ENCODE measurements at regions not wholly inside any gene's neighbourhood (a gene's known extent, or its start where the extent isn't known, plus 50 kb on each side); places are given as distances from the start of the nearest gene placed in this dataset.
A peak's percentile ranks its signal among the peaks of the same experiment; 100 is the strongest.

DNA sequence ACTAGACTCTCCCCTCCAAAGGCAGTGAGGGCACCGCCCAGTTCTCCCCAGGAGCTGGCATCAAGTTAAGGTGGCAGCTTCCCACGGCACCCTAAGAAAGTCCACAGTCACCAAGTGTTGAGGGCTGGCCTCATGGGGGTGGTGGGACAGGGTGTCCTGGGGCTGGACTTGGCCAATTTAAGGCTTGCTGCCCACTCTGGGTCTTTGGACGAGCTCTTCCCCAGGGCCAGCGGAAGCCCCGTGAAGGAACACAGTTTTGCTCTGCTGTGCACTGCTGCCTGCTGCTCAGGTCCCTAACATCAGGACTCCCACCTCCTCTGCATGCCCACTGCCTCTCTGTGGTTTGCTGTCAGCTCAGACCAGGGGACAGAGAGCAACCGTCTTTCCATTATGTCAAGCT lies 57.3 kb upstream of the TMEM72 start:
- WGBS (ENCODE audit: extremely low coverage, insufficient coverage, insufficient read length): no CpG with 5 or more reads among the region's 6 CpGs
- no peak overlapping the region for H2AK5ac ChIP-seq (ENCODE audit: low read length)
- H3K4me1 ChIP-seq (ENCODE audit: control insufficient read depth in 1 of 2, insufficient read depth in 2 of 2, low read length in 2 of 2): no peaks in the 10 kb centered on the region
- no peak overlapping the region for H2BK12ac ChIP-seq (ENCODE audit: low read length)
- H3K23ac ChIP-seq (ENCODE audit: low read length): no peak overlapping the region
- H3K14ac ChIP-seq (ENCODE audit: low read length): no peak overlapping the region
- no peak overlapping the region for H4K12ac ChIP-seq (ENCODE audit: low read depth, low read length)
- DNase-seq: no peak
- no peak overlapping the region for H4K8ac ChIP-seq (ENCODE audit: low read depth, low read length)
- no peak overlapping the region for H2AFZ ChIP-seq (ENCODE audit: insufficient read depth, low read length, poor library complexity)
- no peak overlapping the region for H3K18ac ChIP-seq (ENCODE audit: low read length)
- no peak overlapping the region for H3K4me3 ChIP-seq (ENCODE audit: low read depth, low read length)
- no peaks in the 10 kb centered on the region for H3K27me3 ChIP-seq (ENCODE audit: insufficient read depth, low read length)
- H2BK120ac ChIP-seq (ENCODE audit: insufficient read depth, low read length, poor library complexity): no peak overlapping the region
- H2BK5ac ChIP-seq (ENCODE audit: low read depth, low read length, poor library complexity): no peak overlapping the region
- H3K9ac ChIP-seq (ENCODE audit: low read length): no peak overlapping the region
- H3K4ac ChIP-seq (ENCODE audit: low read depth, low read length): no peak overlapping the region
- no peaks in the 10 kb centered on the region for H3K79me2 ChIP-seq (ENCODE audit: control insufficient read depth, insufficient read depth, low read length, poor library complexity)
- no peaks in the 10 kb centered on the region for H3K9me3 ChIP-seq (ENCODE audit: insufficient read depth, low read depth, low read length)
- no peaks in the 10 kb centered on the region for H3K79me1 ChIP-seq (ENCODE audit: low read length)
- no peaks in the 10 kb centered on the region for H3K36me3 ChIP-seq (ENCODE audit: control insufficient read depth in 1 of 2, insufficient read depth in 2 of 2, low read length in 2 of 2)
- no peak overlapping the region for H3K27ac ChIP-seq (ENCODE audit: low read depth, low read length)
- no peak overlapping the region for H3K4me2 ChIP-seq (ENCODE audit: low read length)
- no peak overlapping the region for H4K91ac ChIP-seq (ENCODE audit: low read depth, low read length)

- Histone ChIP-seq H3K27me3 (ENCODE audit: insufficient read depth, low read length) (no peaks in the 10 kb centered on the region), H3K9me3 (ENCODE audit: insufficient read depth, low read depth, low read length) (no peaks in the 10 kb centered on the region), H3K79me2 (ENCODE audit: control insufficient read depth, insufficient read depth, low read length, poor library complexity) (no peaks in the 10 kb centered on the region), H3K79me1 (ENCODE audit: low read length) (no peaks in the 10 kb centered on the region), H3K4ac (ENCODE audit: low read depth, low read length) (no peak overlapping the region), H2AFZ (ENCODE audit: insufficient read depth, low read length, poor library complexity) (no peak overlapping the region), H3K4me1 (ENCODE audit: control insufficient read depth in 1 of 2, insufficient read depth in 2 of 2, low read length in 2 of 2) (no peaks in the 10 kb centered on the region), H3K23ac (ENCODE audit: low read length) (no peak overlapping the region), H3K9ac (ENCODE audit: low read length) (no peak overlapping the region), H3K4me3 (ENCODE audit: low read depth, low read length) (no peak overlapping the region), H3K18ac (ENCODE audit: low read length) (no peak overlapping the region), H2BK120ac (ENCODE audit: insufficient read depth, low read length, poor library complexity) (no peak overlapping the region), H3K14ac (ENCODE audit: low read length) (no peak overlapping the region), H2BK5ac (ENCODE audit: low read depth, low read length, poor library complexity) (no peak overlapping the region), H4K12ac (ENCODE audit: low read depth, low read length) (no peak overlapping the region), H3K27ac (ENCODE audit: low read depth, low read length) (no peak overlapping the region), H4K91ac (ENCODE audit: low read depth, low read length) (no peak overlapping the region), H2AK5ac (ENCODE audit: low read length) (no peak overlapping the region), H3K4me2 (ENCODE audit: low read length) (no peak overlapping the region), H4K8ac (ENCODE audit: low read depth, low read length) (no peak overlapping the region), H2BK12ac (ENCODE audit: low read length) (no peak overlapping the region), H3K36me3 (ENCODE audit: control insufficient read depth in 1 of 2, insufficient read depth in 2 of 2, low read length in 2 of 2) (no peaks in the 10 kb centered on the region)
- WGBS (ENCODE audit: extremely low coverage, insufficient coverage, insufficient read length): no CpG with 5 or more reads among the region's 9 CpGs
- DNase-seq: no peak
Measured at GRCh38 chr10:44854693-44855350, 56.3 kb upstream of the TMEM72 start.

- no peak for DNase-seq
- no peak overlapping the region for H3K27ac ChIP-seq (ENCODE audit: low read depth, low read length)
- WGBS (ENCODE audit: extremely low coverage, insufficient coverage, insufficient read length): no CpG with 5 or more reads among the region's 7 CpGs
- no peak overlapping the region for H2AFZ ChIP-seq (ENCODE audit: insufficient read depth, low read length, poor library complexity)
- H4K8ac ChIP-seq (ENCODE audit: low read depth, low read length): no peak overlapping the region
- peaks cover 5 to 7% of the 10 kb centered on the region in 2 experiments for H3K4me1 ChIP-seq (ENCODE audit: control insufficient read depth in 1 of 2, insufficient read depth in 2 of 2, low read length in 2 of 2)
- no peak overlapping the region for H3K23ac ChIP-seq (ENCODE audit: low read length)
- H3K14ac ChIP-seq (ENCODE audit: low read length): no peak overlapping the region
- H3K9me3 ChIP-seq (ENCODE audit: insufficient read depth, low read depth, low read length): no peaks in the 10 kb centered on the region
- no peak overlapping the region for H3K4me2 ChIP-seq (ENCODE audit: low read length)
- H4K12ac ChIP-seq (ENCODE audit: low read depth, low read length): no peak overlapping the region
- no peak overlapping the region for H2BK5ac ChIP-seq (ENCODE audit: low read depth, low read length, poor library complexity)
- no peak overlapping the region for H2BK12ac ChIP-seq (ENCODE audit: low read length)
- H3K36me3 ChIP-seq (ENCODE audit: control insufficient read depth in 1 of 2, insufficient read depth in 2 of 2, low read length in 2 of 2): no peaks in the 10 kb centered on the region
- no peaks in the 10 kb centered on the region for H3K27me3 ChIP-seq (ENCODE audit: insufficient read depth, low read length)
- H4K91ac ChIP-seq (ENCODE audit: low read depth, low read length): no peak overlapping the region
- H3K18ac ChIP-seq (ENCODE audit: low read length): no peak overlapping the region
- no peak overlapping the region for H2BK120ac ChIP-seq (ENCODE audit: insufficient read depth, low read length, poor library complexity)
- peaks cover 3% of the 10 kb centered on the region for H3K79me1 ChIP-seq (ENCODE audit: low read length)
- H3K9ac ChIP-seq (ENCODE audit: low read length): no peak overlapping the region
- H3K4me3 ChIP-seq (ENCODE audit: low read depth, low read length): no peak overlapping the region
- H3K4ac ChIP-seq (ENCODE audit: low read depth, low read length): no peak overlapping the region
- H3K79me2 ChIP-seq (ENCODE audit: control insufficient read depth, insufficient read depth, low read length, poor library complexity): no peaks in the 10 kb centered on the region
- no peak overlapping the region for H2AK5ac ChIP-seq (ENCODE audit: low read length)
Measured at GRCh38 chr10:44856696-44857095, 54.4 kb upstream of the TMEM72 start.

DNA sequence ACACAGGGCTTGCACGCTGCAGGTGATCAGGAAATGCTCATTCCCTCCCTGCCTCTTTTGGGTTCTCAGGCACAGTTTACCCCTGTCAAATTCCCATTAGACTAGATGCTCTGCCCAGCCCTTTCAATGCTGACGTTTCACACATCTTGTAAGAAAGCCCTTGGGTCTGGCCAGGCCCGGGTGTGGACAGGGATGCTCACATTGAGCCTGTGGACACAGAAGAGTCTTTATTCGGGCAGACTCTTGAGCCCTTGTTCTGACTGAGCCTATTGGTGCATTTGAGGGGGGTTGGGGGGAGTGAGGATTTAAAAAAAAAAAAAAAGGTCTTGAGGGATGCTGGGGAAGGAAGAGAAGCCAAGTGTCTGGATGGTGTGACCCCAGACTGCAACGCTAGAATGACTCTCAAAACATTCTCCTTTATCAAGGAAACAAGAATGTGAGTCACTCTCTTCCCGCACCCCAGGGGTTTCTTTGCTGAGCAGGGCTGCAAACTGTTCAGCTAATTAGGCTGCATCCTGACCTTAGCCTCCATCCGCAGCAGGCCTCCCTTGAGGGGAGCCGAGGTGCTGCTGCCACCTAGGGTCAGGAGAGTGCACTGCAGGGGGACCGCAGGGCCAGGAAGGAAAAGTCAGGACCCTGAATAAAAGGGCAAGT lies 53.6 kb upstream of the TMEM72 start:
- Histone ChIP-seq H3K14ac (ENCODE audit: low read length) (no peak overlapping the region), H3K27me3 (ENCODE audit: insufficient read depth, low read length) (no peaks in the 10 kb centered on the region), H2BK120ac (ENCODE audit: insufficient read depth, low read length, poor library complexity) (no peak overlapping the region)

More for the DNA sequence above, 53.6 kb upstream of the TMEM72 start:
- H3K4me2 ChIP-seq (ENCODE audit: low read length): no peak overlapping the region
- no peak overlapping the region for H3K18ac ChIP-seq (ENCODE audit: low read length)
- no peak overlapping the region for H3K9ac ChIP-seq (ENCODE audit: low read length)
- no peak overlapping the region for H4K91ac ChIP-seq (ENCODE audit: low read depth, low read length)
- peaks cover 3% of the 10 kb centered on the region for H3K79me1 ChIP-seq (ENCODE audit: low read length)
- no peaks in the 10 kb centered on the region for H3K36me3 ChIP-seq (ENCODE audit: control insufficient read depth in 1 of 2, insufficient read depth in 2 of 2, low read length in 2 of 2)
- H3K4ac ChIP-seq (ENCODE audit: low read depth, low read length): no peak overlapping the region
- H3K4me3 ChIP-seq (ENCODE audit: low read depth, low read length): no peak overlapping the region
- H3K23ac ChIP-seq (ENCODE audit: low read length): no peak overlapping the region
- no peak overlapping the region for H2AFZ ChIP-seq (ENCODE audit: insufficient read depth, low read length, poor library complexity)
- no peak overlapping the region for H2BK5ac ChIP-seq (ENCODE audit: low read depth, low read length, poor library complexity)
- no peaks in the 10 kb centered on the region for H3K79me2 ChIP-seq (ENCODE audit: control insufficient read depth, insufficient read depth, low read length, poor library complexity)
- DNase-seq: peak in 1 of 2 donors; percentile 65
- H3K9me3 ChIP-seq (ENCODE audit: insufficient read depth, low read depth, low read length): no peaks in the 10 kb centered on the region
- peaks cover 5 to 10% of the 10 kb centered on the region in 2 experiments for H3K4me1 ChIP-seq (ENCODE audit: control insufficient read depth in 1 of 2, insufficient read depth in 2 of 2, low read length in 2 of 2)
- H3K27ac ChIP-seq (ENCODE audit: low read depth, low read length): no peak overlapping the region
- no peak overlapping the region for H4K8ac ChIP-seq (ENCODE audit: low read depth, low read length)
- H4K12ac ChIP-seq (ENCODE audit: low read depth, low read length): no peak overlapping the region
- H2BK12ac ChIP-seq (ENCODE audit: low read length): no peak overlapping the region
- no peak overlapping the region for H2AK5ac ChIP-seq (ENCODE audit: low read length)
- no CpG with 5 or more reads among the region's 9 CpGs for WGBS (ENCODE audit: extremely low coverage, insufficient coverage, insufficient read length)

Measured in trophoblast cell (in vitro differentiated cells and primary cell).